Fibroblast of lung (primary cell): ENCODE measurements at regions not wholly inside any gene's neighbourhood (a gene's known extent, or its start where the extent isn't known, plus 50 kb on each side); places are given as distances from the start of the nearest gene placed in this dataset.
A peak's percentile ranks its signal among the peaks of the same experiment; 100 is the strongest.

Experiments used
- DNase-seq, 2 donors: peaks; one replicate each; pipeline versions ENCODE4 v3.0.0 to v3.0.0-alpha.2; 2010; ENCODE audit warnings: low read depth in 2 of 2
- H2AFZ ChIP-seq: 2 replicates; pipeline ENCODE4 v1.5.1; 2012; ENCODE audit warnings: low read length, control low read depth, inconsistent platforms
- H3K27ac ChIP-seq: 2 replicates; pipeline ENCODE4 v1.5.1; 2011; ENCODE audit warnings: low read length, control low read depth; ENCODE audit not compliant: insufficient read depth
- H3K27me3 ChIP-seq: 2 replicates; pipeline ENCODE4 v1.5.1; 2011; ENCODE audit warnings: mild to moderate bottlenecking, low read length; ENCODE audit not compliant: control insufficient read depth, insufficient read depth
- H3K36me3 ChIP-seq: 2 replicates; pipeline ENCODE4 v1.5.1; 2011; ENCODE audit warnings: low read length; ENCODE audit not compliant: control insufficient read depth, insufficient read depth
- H3K4me1 ChIP-seq: 2 replicates; pipeline ENCODE4 v1.5.1; 2011; ENCODE audit warnings: low read length; ENCODE audit not compliant: control insufficient read depth, insufficient read depth; ENCODE audit errors: extremely low read depth
- H3K4me2 ChIP-seq: 2 replicates; pipeline ENCODE4 v1.5.1; 2011; ENCODE audit warnings: low read length, control low read depth; ENCODE audit not compliant: insufficient read depth; ENCODE audit errors: extremely low read depth
- H3K4me3 ChIP-seq, 4 experiments: fragments of 200-600 bp in 1 of 4; sonication (generic) in 1 of 4; replicated peaks in 1 of 4; 2 replicates each; pipeline ENCODE4 v1.5.1; 2011 to 2016; ENCODE audit warnings: low read length in 4 of 4, low read depth in 3 of 4, mild to moderate bottlenecking in 3 of 4, control low read depth in 2 of 4, inconsistent platforms in 1 of 4, mixed read lengths in 1 of 4; ENCODE audit not compliant: insufficient read depth in 1 of 4; ENCODE audit errors: control extremely low read depth in 1 of 4
- H3K79me2 ChIP-seq: 2 replicates; pipeline ENCODE4 v1.5.1; 2012; ENCODE audit warnings: mild to moderate bottlenecking, low read length, inconsistent platforms; ENCODE audit not compliant: control insufficient read depth, insufficient read depth
- H3K9ac ChIP-seq: 2 replicates; pipeline ENCODE4 v1.5.1; 2011; ENCODE audit warnings: mild to moderate bottlenecking, low read length, control low read depth; ENCODE audit not compliant: insufficient read depth
- H3K9me3 ChIP-seq: 2 replicates; pipeline ENCODE4 v1.5.1; 2012; ENCODE audit warnings: low read depth, low read length; ENCODE audit not compliant: control insufficient read depth, insufficient read depth
- H4K20me1 ChIP-seq: 2 replicates; pipeline ENCODE4 v1.5.1; 2011; ENCODE audit warnings: low read length; ENCODE audit not compliant: control insufficient read depth, insufficient read depth; ENCODE audit errors: extremely low read depth
- EZH2 ChIP-seq: IDR thresholded peaks from 2 replicates; pipeline ENCODE4 v1.5.1; 2012; ENCODE audit warnings: low read length, control low read depth, mild to moderate bottlenecking; ENCODE audit errors: missing control alignments
- TF ChIP-seq, protein P1 (sequence below), 2 donors: IDR thresholded peaks in 1 of 2; conservative IDR thresholded peaks in 1 of 2; 1 replicate in 1 of 2; 2 replicates in 1 of 2; pipeline ENCODE4 v1.5.1; 2011 to 2012; ENCODE audit warnings: low read length in 2 of 2, control low read depth in 1 of 2, inconsistent platforms in 1 of 2, low read depth in 1 of 2, mild to moderate bottlenecking in 1 of 2

DNA sequence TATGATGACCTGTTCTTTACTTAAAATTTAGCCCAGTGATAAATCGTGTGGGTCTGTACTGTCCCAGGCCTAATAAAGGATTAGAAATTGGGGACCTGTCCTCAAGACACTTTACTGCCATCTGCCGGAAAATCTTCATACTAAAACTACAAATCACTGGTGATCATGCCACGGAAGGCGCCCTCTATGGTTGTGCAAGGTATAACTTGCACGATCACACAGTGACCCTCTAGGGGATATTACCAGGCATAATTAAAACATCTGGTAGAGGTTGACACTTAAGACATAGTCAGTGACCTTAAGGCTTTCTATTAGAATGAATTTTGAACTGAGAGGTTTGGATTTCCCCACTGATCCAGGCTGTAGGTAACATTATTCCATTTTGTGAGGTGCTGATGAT lies 172.6 kb downstream of the BMP2 start:
- no peak overlapping the region for H3K4me2 ChIP-seq
- TF ChIP-seq, protein P1, sequence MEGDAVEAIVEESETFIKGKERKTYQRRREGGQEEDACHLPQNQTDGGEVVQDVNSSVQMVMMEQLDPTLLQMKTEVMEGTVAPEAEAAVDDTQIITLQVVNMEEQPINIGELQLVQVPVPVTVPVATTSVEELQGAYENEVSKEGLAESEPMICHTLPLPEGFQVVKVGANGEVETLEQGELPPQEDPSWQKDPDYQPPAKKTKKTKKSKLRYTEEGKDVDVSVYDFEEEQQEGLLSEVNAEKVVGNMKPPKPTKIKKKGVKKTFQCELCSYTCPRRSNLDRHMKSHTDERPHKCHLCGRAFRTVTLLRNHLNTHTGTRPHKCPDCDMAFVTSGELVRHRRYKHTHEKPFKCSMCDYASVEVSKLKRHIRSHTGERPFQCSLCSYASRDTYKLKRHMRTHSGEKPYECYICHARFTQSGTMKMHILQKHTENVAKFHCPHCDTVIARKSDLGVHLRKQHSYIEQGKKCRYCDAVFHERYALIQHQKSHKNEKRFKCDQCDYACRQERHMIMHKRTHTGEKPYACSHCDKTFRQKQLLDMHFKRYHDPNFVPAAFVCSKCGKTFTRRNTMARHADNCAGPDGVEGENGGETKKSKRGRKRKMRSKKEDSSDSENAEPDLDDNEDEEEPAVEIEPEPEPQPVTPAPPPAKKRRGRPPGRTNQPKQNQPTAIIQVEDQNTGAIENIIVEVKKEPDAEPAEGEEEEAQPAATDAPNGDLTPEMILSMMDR (conservative IDR thresholded peaks at IDR 0.05 in 1 of 2, IDR thresholded peaks at IDR 0.05 in 1 of 2; ENCODE audit: low read depth in 1 of 2, low read length in 2 of 2) = peak in 1 of 2 donors; percentile 23
- no peak for TF ChIP-seq EZH2
- no peak overlapping the region for H3K9ac ChIP-seq
- H2AFZ ChIP-seq = no peak overlapping the region
- no peaks in the 10 kb centered on the region for H3K27me3 ChIP-seq
- no peak overlapping the region for H3K4me3 ChIP-seq
- H3K27ac ChIP-seq = no peak overlapping the region
- no peaks in the 10 kb centered on the region for H3K9me3 ChIP-seq
- DNase-seq = peak in 1 of 2 donors; percentile 12
- H3K36me3 ChIP-seq = no peaks in the 10 kb centered on the region
- H3K79me2 ChIP-seq = no peaks in the 10 kb centered on the region
- H4K20me1 ChIP-seq = no peaks in the 10 kb centered on the region
- no peaks in the 10 kb centered on the region for H3K4me1 ChIP-seq

DNA sequence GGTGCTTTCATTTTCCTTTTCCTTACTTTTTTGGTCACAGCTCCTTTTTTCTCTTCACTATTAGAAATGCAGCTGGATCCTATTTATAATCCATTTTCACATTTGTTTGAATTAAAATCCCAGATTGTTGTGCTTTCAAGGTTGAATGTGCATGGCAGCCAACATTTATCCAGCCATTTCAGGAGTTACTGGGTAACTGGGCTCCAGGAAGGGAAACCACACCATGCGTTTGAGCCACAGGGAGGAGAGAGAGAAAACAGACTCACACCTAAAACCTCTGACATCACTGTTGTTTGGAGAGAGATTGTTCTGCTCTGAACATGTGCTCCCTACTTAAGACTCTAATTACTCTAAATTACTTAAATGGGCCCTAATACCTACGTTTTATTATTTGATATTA lies 173.4 kb downstream of the BMP2 start:
- Histone ChIP-seq H4K20me1 (no peaks in the 10 kb centered on the region), H3K27ac (no peak overlapping the region), H2AFZ (no peak overlapping the region), H3K79me2 (no peaks in the 10 kb centered on the region), H3K36me3 (no peaks in the 10 kb centered on the region), H3K4me3 (no peak overlapping the region), H3K4me1 (no peaks in the 10 kb centered on the region), H3K9ac (no peak overlapping the region), H3K9me3 (no peaks in the 10 kb centered on the region), H3K27me3 (no peaks in the 10 kb centered on the region), H3K4me2 (no peak overlapping the region)
- TF ChIP-seq EZH2 = no peak
- TF ChIP-seq, protein P1 (conservative IDR thresholded peaks at IDR 0.05 in 1 of 2, IDR thresholded peaks at IDR 0.05 in 1 of 2; ENCODE audit: low read depth in 1 of 2, low read length in 2 of 2) = no peak
- DNase-seq = no peak

DNA sequence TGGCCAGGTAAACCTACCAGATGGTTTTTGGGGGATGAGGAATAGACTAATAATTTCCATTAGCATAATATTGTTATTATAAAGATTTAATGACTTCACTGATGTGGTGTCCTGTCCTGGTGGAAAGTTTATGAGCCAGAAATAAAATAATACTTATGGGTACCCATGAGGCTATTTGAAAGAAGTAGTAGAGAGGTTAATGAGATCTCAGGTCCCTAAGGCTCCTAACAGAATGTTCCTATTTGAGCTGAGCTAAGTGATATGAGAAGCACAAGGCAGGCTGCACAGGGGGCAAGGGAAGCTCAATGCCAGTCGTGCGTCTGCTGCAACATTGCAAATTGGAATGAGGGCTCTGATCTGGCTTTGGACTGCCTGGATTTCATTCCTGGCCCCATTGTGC lies 174.1 kb downstream of the BMP2 start:
- H2AFZ ChIP-seq = no peak overlapping the region
- no peaks in the 10 kb centered on the region for H3K79me2 ChIP-seq
- H3K4me3 ChIP-seq = no peak overlapping the region
- no peaks in the 10 kb centered on the region for H3K9me3 ChIP-seq
- H3K9ac ChIP-seq = no peak overlapping the region
- no peak overlapping the region for H3K4me2 ChIP-seq
- H3K27me3 ChIP-seq = no peaks in the 10 kb centered on the region
- DNase-seq = no peak
- TF ChIP-seq, protein P1 (conservative IDR thresholded peaks at IDR 0.05 in 1 of 2, IDR thresholded peaks at IDR 0.05 in 1 of 2; ENCODE audit: low read depth in 1 of 2, low read length in 2 of 2) = no peak
- TF ChIP-seq EZH2 = no peak
- H4K20me1 ChIP-seq = no peaks in the 10 kb centered on the region
- no peaks in the 10 kb centered on the region for H3K36me3 ChIP-seq
- no peaks in the 10 kb centered on the region for H3K4me1 ChIP-seq
- H3K27ac ChIP-seq = no peak overlapping the region
